ENCODE measurements at regions not wholly inside any gene's neighbourhood (a gene's known extent, or its start where the extent isn't known, plus 50 kb on each side); places are given as distances from the start of the nearest gene placed in this dataset.
"Not testable (repeated sequence)": the region's sequence is repeated elsewhere in the genome, so short reads cannot be mapped to it uniquely, and the experiment has no call there.

DNA sequence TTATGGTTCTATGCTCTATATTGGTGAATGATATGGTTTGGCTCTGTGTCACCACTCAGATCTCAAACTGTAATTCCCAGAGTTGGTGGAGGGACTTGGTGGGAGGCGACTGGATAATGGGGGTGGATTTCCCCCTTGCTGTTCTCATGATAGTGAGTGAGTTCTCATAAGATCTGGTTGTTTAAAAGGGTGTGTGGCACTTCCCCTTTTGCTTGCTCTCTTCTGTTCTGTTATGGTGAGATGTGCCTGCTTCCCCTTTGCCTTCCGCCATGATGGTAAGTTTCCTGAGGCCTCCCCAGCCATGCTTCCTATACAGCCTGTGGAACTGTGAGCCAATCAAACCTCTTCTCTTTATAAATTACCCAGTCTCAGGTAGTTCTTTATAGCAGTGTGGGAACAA lies 446.6 kb upstream of the PDE3A start:
- not testable (repeated sequence) for DNase-seq

DNA sequence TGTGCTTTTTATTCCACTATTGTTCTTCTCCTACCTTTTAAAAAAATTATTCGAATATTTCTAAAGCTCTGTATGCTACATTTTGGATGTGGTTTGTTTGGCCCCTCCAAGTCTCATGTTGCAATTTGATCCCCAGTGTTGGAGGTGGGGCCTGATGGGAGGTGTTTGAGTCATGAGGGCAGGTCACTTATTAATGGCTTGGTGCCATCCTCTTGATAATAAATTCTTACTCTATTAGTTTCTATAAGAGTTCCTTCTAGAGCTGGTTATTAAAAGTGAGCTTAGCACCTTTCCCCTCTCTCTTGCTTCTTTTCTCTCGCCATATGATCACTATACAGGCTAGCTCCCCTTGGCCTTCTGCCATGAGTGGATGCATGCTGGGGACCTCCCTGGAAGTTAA lies 445.6 kb upstream of the PDE3A start:
- DNase-seq: no peak

DNA sequence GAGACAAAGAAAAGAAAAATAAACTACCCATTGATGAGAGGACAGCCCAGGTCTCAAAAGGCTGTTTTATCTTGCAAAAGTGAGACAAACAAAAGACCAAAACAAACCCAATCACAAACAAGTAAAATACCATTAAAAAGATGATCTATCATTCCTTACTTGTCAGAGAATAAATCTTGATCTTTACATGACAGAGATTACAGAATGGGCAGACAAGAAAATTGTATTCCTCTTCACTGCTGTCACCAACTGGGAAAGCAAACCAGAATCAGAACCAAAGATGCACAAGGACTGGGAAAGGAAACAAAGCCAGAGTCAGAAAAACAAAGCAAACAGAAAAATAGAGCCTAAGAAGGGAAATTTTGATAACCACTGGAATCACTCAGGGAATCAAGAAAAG lies 444.0 kb upstream of the PDE3A start:
- DNase-seq: no peak

DNA sequence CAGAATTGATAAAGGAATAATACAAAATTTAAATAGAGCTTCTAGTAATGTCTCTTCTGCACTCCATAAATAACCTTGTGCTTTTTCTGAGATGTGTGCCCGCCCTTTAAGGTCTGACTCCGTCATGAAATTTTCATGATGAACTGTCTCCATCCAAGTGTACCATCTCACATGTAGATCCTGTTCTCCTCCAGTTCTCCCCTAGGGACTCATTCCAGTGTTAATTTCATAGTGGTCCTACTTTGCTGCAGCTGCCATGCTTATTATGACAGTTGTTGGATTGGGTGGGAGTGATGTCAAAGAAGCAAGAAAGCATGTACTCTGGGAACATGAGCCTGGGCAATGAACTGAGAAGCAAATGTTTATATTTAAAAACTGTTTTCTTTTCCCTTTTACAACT lies 442.5 kb upstream of the PDE3A start:
- no peak for DNase-seq

DNA sequence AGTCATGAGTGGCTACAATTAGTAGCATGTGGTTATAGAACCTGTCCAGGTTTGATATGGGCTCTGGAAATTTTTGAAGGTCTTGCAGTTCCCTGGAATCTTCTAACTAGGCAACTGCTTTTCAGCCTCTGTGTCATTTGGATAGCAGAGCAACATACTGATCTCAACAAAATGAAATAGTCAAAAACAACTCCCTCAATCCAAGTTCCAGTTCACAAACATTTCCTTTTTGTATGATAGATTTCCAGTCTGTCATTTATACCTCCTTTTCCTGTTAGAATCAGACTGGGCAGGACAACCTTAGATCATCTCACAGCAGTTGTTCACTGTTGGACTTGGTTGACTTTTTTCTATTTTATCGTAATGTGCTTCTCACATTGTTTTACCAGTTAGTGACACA lies 442.1 kb upstream of the PDE3A start:
- DNase-seq: no peak

DNA sequence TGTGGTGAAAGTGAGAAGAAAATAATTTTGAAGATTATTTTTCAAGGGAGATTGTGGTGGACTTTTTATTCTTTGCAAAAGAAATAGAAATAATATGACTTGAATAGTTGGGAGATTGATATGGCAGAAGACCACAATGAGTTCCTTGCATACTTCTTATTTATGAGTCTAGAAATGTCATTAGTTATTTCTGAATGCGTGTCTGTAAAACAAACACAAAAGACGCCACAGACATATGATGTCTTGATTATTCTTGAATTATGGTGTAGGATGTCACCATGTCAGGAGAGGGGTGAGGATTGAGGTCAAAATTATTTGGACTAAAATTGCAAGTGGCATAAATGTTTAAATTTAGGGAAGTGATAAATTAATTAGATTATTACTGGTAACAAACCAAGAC lies 440.7 kb upstream of the PDE3A start:
- no peak for DNase-seq

DNA sequence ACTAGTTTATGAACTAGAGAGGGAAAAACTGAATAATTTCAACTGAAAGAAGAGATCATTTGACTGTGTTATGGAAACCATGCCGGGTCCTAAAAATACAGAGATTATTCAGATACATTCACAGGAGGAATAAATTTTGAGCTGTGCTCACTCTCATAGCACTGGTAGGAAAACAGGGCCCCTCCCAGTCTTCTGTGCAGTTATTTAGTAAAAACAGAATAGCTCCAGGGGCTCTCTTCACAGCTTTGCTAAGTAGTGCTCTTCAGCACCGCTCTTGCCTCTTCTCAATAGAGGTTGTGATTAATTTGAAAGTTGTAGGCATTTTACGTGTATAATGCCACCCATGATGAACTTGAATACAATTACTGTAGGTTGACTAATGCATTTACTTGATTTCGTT lies 435.9 kb upstream of the PDE3A start:
- no peak for DNase-seq

DNA sequence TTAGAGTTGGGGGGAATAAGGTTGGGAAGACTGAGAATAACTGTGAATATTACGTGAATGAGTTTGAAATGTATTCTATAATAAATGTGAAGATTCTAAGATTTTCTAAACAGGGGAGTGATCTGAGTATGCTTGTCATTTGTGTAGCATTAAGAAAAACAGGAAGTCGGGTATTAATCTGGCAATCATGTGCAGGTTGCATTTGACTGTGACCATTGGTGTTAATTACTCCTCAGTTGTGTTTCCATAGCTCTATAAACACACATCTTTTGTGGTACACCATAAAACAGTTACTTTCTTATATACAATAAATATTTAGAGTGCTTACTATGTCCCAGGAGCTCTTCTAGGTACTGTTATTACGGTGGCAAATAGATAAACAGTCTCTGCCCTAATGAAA lies 434.4 kb upstream of the PDE3A start:
- no peak for DNase-seq

DNA sequence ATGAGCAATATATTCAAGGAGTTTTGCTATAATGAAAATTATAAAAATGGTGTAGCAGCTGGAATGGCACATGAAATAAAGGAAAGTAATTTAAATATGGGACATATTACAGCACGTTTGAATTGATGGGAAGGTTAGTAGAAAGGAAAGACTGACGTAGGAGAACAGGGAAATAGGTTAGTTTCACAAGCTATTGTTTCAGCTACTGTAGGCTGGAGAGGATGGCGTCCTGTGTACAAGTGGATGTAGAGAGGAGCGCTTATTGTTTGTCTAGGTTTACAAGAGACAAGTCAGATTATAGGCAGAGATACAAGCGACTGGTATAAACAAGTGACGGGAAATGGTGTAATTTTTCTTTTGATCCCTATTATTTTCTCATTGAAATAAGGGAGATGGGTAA lies 431.2 kb upstream of the PDE3A start:
- DNase-seq: no peak

DNA sequence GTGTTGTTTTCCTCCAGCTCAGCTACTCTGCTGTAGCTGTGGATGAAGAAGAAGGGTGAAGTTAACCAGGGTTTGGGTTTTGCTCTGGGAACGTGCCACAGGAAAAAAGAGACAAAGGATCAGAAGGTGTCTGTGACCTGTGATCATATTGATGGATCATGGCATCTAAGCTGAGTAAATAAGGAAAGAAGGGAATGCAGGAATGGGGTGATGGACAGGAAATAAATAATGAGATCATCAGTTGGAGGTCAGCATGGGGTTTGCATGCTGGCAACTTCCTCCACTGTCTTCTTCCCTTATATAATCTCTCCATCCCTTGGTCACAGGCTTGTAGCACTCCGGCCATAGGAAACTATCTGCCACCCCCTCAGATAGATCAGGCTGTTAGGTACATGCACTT lies 430.3 kb upstream of the PDE3A start:
- DNase-seq: no peak

DNA sequence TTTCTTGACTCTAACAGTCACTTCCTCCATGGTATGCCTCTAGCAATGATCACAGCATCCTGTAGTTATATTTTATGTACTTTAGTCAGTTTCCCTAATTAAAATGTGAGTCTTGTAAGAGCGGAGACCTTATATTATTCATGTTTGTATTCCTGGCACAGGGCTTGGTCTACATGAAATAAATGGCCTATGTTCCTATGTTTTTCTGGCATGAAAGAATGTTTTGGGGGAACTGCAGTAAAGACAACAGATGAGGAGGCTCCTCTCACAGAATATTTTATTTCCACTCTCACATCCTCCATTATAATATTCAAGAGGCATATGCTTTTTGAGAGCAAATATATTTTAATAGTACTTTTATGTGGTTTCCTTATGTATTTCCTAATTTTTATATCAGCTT lies 429.8 kb upstream of the PDE3A start:
- no peak for DNase-seq

DNA sequence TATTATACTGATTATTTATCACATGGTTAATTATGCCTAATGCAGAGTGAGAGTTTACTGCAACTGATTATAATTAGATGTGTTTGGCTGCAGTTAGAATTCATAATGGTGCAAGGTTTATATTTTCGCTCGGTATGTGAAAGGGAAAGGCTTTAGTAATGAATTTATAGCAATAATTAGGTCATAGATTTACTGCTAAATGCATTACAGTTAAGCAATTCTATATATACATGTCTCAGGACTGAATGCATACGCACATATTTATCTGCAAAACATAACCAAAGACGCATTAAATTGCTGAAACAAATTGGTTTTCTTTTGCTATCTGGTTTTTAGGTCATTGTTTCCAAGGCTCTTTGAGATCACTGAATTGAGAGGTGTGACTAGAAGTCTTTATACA lies 428.1 kb upstream of the PDE3A start:
- DNase-seq: no peak

DNA sequence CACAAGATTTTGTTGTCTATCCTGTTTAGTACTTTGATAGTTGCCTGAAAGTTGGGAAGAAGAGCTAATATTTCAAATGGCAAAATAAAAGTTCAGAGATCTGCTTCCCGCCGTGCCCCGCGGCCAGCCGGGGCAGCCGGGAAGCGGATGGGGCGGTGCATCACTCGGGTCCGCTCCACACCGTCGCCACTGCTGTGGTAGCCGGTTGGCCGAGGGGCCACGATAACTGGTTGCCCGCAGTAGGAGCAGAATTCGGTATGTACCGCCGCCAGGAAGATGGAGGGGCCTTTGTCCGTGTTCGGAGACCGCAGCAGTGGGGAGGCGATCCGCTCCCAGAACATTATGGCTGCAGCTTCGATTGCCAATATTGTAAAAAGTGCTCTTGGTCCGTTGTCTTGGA lies 427.2 kb upstream of the PDE3A start:
- DNase-seq: no peak

DNA sequence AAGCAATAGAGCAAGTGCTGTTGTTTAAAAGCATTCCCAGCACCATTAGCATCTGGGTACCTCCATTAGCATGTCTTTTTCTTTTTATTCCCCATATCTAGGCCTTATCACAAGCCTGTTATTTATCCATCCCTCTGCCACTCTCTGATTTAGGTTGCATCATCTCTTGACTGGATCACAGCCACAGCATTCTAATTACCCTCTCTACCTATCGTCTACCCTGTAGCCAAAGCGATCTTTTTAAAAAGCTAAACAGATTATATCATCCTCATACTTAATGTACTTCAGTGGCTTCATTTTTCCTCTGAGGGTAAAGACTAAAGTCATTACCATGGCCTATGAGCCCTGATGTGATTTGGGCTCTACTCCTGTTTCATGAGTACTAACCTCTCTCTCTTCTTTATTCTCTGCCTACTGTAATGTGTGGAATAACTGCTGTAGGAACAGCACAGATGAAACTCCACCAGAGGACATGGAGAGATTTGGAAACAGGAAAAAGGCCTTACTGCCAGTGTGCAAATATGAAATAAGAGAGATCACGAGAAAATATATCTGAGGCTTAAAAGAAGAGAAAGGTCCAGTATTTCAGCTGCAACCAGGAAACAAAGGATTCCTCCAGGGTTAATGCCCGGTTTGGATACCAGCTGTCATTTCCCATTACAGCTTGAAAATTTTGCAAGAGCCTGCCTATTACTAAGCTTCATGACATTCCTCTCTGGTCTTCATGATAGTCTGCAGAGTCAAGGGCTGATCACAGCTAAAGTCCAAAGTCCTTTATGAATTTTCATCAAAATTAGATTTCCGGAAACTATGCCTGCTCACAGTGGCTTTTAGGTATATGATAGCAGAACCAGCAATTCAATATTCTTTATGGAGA lies 422.5 kb upstream of the PDE3A start:
- no peak for DNase-seq

DNA sequence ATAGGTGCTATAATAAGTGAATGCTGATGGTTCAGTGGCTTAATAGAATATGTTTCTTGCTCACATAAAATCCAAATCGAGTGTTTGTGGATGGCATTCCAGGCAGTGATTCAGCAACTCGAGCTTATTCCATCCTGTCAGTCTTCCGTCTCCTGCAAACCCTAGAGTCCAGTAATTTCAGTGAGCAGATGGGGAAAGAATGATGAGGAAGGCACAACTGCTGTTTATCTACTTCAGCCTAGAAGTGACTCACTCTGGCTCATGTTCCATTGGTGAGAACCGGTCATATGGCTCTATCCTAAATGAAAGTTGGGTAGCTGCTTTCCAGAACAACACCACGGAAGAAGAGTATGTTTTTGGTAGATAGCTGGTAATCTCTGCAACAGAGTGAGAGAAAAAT lies 421.8 kb upstream of the PDE3A start:
- no peak for DNase-seq

DNA sequence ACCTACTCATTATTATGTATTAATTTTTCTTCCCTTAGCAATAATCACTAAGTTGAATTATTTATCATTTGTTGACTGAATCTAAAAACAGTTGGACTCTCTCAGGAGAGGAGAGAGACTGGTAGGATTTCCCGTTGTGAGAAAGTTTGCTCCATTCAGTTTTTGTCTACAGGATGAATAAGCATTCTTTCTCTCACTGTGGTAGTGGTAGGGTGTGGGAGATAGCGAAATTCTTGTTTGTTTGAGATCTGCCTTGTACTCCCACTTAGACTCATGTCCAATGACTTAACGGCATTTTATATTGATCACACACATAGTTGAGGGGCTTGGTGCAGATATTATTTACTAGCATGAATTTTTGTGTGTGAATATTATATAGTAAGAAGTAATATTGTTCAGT lies 421.0 kb upstream of the PDE3A start:
- DNase-seq: no peak

DNA sequence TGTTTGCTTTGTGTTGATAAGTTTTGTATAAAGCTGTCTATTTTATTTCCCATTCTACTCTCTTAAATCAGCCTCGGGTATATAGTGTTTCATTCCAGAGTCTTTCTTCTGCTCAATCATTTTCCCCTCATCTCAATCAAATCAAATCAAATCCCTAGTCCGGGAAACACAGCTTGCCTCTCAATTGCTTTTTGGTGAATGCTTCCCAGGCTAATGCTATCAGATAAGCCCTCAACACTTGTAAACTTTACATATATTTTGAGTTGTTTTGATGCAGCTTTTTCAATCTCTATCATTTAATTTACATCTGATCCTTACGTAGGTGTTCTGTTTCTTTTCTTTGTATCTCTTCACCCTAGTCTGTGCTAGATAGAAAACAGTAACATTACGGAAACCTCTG lies 416.7 kb upstream of the PDE3A start:
- DNase-seq: no peak

DNA sequence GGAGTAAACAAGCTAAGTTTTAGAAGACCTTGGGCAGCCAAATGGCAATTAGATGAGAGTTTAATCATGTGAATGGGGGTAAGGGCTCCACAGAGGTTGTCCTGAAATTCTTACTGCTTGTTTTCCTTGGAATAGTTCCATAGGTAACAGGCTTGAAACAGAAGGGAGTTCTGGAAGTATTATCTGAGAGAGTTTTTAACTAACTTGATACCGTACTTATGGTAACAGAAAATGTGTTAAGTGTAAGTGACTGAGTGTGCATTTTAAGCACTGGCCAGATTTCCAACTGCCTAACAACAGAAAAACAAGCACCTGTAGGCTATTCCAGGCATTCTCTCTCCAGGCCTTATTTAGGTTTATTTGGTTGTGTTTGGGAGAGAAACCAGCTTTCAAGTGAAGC lies 414.6 kb upstream of the PDE3A start:
- DNase-seq: no peak

DNA sequence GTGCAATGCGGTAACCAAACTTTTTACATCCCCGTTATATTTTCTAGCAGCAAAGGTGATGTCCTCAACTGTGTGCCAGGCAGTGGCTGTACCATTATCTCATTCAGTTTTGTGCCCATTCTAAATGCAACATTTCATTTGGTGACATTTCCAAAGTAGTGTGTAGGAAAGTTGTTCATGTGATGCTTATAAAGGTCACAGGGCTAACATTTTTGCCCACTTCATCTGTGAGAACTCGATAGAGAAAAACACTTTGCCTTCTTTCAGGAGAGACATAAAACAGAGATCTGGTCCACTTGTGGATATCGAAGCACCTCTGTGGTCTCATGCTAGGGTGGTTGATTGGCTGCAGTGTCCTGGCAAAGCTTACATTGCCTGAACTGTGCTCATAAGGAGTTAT lies 414.2 kb upstream of the PDE3A start:
- DNase-seq: no peak

DNA sequence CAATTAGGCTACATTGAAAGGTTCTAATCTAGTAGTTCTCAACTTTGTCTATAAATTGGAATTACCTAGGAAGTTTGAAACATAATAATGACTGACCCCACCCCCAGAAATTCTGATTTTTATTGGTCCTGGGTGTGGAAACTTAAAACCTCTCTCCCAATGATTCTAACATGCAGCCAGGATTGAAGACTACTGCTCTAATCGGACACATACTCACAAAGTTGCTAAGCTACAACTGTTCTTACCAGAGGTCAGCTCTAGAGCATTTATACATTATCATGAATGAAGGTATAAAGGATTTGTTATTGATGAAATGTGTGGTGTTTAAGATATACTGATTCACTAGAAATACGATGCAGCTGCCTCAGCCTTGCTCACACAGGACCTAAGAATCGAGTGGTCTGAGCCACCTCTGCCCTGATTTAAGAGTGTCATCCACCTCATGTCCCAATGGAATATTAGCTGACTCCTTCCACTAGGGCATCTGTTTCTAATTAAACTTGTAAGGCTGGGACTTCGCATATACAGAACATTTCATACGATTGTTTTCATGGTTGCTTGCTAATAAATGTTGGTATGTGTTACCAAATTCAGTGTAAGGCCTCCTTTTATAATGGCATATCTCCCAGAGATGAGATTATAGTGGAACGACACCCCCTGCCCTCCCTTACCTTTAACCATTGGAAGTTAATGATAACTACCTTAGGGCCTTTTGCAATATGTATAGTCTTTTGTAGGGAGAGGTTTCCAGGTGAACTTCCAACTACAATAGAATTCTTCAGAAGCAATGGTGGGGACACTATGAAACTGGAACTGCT lies 410.8 kb upstream of the PDE3A start:
- no peak for DNase-seq

DNA sequence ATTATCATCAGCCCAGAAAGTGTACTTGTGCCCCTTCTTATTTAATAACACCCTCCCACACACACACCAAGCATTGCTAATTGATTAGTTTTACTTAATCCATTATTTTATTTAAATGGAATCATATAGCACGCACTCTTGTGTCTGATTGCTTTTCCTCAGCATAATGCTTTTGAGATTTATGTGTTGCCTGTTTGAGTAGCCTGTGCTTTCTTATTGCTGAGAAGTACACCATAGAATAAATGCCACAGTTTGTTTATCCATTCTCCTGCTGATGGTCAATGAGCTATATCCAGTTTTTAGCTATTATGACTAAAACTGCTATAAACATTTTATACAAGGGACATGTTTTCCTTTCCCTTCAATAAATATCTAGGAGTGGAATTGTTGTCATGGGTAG lies 409.9 kb upstream of the PDE3A start:
- no peak for DNase-seq

DNA sequence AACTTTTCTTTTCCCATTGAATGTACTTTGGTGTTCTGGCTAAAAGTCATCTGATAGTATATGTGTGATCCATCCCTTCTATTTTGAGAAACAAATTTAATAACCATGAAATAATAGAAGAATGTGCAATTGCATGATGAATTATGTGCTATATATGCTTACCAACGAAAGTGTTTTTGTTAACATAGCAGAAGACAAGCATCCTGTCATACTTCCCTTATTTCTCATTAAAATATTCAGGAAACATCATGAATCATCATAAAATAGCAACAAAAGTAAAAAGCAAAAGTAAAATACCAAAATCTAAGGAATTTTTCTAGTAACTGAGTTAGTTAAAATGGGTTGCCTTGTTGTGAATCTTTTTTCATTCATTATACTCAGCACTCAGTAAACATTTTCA lies 409.0 kb upstream of the PDE3A start:
- DNase-seq: no peak

DNA sequence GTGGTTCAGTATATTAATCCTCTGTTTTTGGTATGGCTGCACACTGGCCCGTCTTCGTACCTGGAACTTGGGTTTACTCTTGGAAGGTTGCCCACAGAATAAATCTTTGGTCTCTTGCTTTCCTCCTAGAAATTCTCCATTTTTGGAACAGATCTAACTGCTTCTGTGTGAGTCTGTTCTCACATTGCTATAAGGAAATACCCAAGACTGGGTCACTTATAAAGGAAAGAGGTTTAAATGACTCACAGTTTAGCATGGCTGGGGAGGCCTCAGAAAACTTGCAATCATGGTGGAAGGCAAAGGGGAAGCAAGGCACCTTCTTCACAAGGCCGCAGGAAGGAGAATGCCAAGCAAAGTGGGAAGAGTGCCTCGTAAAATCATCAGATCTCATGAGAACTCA lies 407.8 kb upstream of the PDE3A start:
- DNase-seq: no peak

DNA sequence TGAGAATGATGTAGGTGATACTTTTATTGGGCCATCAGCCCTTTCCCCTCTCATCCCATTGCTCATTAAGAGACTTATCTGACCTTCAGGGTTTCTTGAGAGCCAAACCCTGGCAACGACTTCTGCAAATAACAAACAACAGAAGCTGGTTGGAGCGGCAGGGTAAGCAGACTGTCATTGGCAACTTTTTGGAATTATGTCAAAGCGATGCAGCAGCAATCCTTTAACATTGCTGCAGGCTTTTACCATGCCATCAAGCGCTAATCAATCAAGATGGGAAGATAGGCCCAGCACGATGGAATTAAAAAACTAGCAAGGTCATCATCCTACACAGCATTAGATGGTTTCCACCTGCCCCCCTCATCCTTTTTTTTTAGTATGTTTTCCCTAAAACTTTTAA lies 406.1 kb upstream of the PDE3A start:
- no peak for DNase-seq

DNA sequence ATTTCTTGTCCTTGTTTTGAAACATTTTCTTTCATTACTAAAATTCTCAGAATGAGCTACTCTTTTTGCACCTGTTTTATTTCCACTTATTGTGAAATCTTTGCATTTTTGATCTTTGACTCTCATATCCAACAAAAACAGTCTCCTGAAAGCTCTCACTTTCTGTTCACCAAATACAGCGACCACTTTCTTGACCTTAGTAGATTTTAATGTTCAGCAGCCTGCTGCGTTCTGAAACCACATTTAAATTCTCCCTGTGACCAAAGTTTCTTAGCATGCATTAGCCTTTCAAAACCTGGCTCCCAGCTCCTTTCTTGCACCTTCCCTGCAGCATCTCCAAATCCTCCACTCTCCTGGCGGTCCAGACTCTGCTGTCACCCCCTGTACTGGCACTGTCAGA lies 404.4 kb upstream of the PDE3A start:
- DNase-seq: no peak
